Hippocampal formation (tissue), 2 donors: ENCODE measurements at regions not wholly inside any gene's neighbourhood (a gene's known extent, or its start where the extent isn't known, plus 50 kb on each side); places are given as distances from the start of the nearest gene placed in this dataset.
"Not testable (repeated sequence)": the region's sequence is repeated elsewhere in the genome, so short reads cannot be mapped to it uniquely, and the experiment has no call there.

ENCODE experiments used
- DNase-seq, 2 donors: peaks; one replicate each; lab custom pipeline; 2025; lab: John Stamatoyannopoulos, UW

DNA sequence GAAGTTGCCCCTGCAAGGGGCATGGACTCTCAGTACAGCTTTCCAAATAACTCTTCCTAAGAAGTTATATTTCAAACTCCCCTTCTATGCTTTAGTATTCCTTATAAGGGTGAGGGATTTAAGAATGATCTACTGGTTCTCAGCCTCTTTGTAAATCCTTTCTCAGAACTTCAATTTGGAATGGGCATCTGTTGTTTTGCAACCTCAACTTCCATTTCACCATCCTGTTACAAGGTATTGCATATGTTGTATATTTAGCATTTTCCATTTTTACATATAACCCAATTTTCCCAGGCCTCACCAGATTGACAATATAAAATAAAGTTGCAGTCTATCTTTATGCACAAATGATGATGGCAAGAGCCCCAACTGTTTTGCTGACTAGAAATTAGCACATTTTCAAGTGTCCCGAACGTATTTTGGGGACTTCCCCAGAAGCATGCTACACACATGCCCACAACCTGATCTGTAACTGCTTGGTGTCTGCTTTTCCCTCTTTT is 154.9 kb upstream of the CARMIL1 start:
- no peak for DNase-seq

DNA sequence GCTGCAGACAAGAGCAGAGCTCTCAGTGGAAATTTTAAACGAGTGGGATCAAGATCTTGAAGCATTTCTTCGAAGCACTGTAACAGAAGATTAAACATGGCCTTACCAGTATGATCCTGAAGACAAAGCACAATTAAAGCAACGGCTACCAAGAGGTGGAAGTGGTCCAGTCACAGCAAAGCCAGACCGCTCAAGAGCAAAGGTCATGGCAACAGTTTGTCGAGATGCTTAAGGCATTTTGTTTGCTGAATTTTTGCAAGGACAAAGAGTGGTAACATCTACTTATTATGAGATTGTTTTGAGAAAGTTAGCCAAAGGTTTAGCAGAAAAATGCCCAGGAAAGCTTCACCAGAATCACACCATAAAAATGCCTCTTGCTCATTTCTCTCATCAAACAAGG is 153.4 kb upstream of the CARMIL1 start:
- no peak for DNase-seq

DNA sequence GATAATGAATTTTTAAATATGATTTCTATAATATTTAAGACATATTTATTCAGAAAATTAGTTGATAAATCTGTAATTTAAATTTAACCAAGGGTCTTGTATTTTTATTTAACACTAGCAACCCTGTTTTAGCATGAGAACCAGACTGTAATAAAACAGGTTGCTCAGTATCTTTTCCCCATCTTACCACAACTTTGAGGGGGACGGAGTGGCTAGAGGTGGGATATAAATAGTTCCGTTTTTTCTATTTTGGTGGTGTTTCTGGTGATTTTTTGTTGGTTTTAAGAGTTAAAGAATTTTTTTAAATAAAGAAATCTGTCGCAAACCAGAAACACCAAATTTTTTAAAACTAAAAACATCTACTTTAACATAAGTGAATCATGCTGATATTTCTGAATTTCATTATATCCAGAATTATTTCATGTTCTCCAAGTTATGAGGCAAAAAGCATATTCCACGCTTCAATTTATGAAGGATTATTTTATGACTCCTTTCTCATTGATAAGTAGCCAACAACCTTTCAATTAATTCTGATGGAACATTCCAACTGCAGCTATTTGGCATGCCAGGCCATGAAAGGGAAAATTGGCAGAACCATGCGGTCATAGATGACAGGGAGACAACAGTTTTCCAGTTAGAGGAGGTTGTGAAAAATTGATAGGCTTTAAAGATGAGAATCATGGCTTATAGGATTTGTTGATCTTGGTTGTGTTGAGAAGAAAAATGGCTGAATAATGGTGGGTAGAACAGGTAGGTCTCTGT is 151.9 kb upstream of the CARMIL1 start:
- DNase-seq: no peak

DNA sequence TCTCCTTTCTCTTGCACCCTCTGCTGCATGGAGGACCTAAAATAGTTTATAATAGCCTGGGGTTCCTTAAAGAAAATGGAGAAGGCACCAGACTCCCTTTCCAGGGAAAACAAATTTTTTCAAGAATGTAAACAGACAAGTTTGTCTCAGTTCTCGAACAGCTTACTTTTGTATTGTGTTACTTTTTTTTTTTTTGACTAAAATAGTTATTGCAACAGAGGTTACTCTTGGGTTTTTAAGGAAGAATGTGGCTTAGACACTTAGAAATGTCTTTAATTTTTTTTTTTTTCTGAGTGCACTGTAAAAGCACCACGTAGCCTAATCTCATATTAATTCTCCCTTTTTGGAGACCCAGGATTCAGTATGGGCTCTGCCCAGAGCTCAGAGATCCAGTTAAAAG is 148.7 kb upstream of the CARMIL1 start:
- no peak for DNase-seq

DNA sequence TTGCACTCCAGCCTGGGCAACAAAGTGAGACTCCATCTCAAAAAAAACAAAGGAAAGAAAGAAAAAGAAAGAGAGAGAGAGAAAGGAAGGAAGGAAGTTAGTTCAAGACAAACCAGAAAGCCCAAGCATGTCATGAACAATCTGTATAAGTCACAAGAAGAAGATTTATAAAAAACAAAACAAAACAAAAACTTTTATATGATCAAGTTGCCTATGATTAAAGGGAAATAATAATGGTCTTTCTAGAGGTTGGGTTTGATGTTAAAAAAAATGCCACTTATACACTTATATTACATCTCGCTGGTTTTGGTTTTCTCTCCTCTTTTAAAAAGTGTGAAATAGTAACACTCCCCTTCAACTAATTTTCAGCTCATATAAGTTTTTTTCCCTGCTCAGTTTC is 146.2 kb upstream of the CARMIL1 start:
- no peak for DNase-seq

DNA sequence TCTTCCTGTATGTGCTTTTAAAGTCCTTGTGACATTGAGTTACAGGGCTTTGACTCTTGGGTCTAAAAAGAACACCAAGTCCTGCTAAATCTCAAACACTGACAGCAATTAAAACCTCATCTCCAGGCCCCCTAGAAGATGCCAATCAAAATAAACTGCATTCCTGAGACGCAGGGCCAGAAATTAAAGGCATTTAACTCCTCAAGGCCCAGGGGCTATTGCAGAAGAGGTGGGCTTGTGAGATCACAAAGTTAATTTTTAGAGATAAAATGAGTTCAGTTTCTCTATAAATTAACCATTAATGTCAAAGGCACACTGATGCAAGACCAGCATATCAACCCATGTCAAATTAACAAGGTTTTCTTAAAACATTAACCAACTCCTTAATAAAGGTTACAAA is 145.6 kb upstream of the CARMIL1 start:
- DNase-seq: no peak

DNA sequence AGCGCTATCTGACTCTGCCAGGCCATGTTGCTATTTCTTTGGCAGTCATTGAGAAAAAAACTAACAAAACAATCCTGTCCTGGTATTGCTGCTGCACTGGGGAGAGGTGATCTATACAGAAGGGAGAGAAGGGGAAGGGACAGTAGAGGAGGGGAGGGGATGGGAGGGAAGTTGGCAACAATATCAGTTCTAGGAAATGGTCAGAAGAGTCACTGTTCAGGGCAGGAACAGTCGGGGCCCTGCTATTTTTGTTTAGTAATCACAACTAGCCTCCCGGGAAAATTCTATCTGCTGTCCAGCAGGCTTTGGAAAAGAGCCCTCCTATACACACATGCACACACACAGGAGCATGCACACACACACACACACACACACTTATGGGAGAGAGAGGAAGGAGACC is 142.3 kb upstream of the CARMIL1 start:
- DNase-seq: no peak

DNA sequence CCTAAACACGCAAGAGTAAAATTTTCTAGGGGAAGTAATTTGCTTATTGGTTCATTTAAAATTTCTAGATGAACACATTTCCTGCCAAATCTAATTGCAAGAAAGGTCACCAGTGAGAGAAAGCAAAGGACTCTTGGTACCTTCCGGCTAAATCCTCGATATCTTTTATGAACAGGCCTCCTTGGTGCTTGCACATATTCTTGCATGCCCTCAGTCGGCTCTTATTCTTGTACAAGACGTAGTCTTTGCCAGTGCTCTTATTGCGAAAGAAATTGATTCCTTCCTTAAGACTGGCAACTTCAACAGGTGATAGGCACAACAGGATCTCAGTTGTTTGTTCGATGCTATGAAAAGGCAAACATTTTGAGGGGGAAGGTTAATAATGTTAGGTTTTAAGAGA is 141.7 kb upstream of the CARMIL1 start:
- no peak for DNase-seq

DNA sequence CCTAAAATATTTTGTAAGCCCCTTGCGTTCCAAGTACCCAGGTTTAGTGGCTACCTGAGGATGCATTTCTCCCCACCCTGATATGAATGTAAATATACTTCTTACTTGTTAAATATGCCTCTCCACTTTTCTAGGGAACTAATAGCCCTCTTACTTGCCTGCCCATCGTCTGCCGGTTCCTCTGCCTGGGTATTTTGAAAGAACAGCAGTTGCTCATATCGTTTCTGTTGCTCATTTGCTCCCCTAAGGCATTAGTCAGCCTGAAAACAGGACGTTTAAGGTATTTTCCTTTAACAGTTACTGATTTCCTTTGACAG is 141.3 kb upstream of the CARMIL1 start:
- DNase-seq: no peak

DNA sequence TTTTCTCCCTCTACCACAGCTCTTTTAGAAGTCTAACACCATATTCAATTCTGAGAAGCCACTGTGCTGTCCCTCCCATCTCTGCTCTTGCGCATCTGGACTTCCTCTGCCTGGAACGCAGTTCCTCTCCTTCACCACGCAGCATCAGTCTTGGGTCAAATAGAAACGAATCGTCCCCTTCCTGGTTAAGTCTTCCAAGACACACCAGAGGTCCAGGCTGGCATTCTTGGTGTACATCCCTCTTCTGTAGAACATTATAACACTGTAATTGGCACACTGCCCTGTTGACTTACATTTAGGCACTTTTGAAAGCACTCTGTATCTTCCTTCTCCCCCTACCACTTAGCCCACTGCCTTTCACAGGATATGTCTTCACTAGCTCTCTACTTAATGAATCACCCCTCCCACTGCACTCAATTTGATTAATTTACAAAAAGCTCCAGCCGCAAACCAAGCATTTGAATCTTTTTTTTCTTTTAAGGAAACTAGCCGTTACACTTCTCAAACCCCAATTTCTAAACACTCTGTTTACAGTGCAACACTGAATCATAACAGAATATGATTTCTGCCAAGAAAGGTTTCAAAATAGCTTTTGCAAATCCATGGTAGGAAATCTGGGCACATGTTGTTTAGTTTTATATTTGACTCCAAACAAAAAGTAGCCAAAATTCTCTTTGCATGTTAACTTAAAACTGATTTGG is 140.8 kb upstream of the CARMIL1 start:
- peak in 1 of 2 donors; percentile 62 for DNase-seq

DNA sequence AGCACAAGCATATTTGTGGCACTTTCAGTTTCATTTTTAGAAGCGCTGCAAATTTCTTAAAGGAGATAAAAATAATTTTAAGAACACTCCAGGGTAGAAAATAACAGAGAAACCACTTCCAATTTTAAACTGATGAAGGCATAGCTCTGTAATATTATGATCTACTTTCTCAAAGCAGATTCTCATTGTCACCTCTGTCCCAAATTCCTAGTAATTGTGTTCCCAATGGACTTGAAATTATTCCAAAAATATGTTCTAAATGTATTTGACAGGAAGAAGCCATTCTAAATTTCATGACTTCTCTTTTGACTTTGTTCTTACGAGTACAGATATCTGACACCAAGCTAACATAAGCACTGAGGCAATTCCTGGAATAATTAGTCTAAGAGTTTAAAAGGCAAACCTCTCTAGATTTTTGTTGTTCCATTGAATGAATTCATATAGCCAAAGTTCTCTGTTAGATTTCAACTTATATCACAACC is 140.2 kb upstream of the CARMIL1 start:
- no peak for DNase-seq

DNA sequence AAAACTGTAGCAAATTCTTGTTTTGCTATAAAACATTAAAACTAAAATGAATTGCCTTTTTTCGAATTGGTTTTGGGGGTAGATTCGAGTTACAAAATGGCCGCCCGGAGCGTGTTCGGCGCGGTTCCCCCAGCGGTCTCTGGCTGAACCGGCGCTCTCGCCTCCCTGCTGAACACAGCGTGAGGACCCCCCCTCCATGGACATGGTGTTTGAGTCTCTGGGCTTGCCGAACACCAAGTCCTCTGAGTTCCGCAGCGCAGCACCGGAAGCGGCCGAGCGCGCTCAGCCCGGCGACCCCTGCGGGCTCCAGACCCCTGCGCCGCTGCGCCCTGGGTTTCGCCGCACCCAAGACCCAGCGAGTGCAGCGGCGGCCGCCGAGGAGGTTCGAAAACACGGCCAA is 139.6 kb upstream of the CARMIL1 start:
- DNase-seq: not testable (repeated sequence)

DNA sequence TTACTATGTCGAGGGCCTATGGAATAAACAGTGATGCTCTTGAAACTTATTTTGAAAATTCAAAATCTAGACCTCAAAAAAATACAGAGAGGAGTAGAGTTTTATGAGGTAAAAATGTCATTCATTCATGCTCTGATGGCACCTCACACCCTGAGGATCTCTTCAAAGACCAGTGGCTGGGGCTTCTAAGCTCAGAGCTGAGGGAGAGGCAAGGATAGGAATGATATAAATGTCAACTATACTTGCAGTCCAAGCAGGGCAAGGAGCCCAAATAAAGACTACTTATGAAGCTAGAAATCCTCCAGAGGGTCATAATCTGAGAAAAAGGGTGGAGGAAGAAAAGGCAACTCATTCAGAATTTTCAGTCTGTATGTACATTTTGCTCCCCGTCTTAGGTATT is 136.7 kb upstream of the CARMIL1 start:
- DNase-seq: no peak

DNA sequence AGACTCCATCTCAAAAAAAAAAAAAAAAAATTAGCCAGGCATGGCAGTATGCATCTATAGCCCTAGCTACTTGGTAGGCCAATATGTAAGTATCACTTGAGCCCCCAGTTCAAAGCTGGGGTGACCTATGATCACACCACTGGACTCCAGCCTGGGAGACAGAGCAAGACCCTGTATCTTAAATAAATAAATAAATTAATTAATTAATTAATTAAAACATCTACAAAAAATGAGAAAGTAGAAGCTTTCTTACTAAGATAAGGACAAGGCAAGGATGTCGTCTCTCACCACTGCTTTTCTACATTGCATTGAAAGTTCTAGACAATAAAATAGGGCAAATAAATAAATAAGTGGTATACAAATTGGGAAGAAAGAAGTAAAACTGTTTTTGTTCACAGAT is 134.3 kb upstream of the CARMIL1 start:
- no peak for DNase-seq

DNA sequence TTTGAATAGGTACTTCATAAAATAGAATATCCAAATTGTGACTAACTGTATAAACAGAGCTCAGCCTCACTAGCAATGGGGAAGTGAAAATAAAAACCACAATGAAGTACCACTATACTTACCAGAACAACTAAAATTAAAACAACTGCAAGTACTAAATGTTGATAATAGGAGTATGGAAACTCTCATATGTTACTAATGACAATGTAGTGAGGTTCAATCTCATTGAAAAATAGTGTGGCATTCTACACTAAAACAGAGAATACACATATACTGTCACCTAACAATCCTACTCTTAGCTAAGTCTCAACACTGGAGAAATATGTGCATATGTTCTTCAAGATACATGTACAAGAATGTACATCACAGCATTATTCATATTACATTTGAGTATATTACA is 132.0 kb upstream of the CARMIL1 start:
- DNase-seq: no peak

DNA sequence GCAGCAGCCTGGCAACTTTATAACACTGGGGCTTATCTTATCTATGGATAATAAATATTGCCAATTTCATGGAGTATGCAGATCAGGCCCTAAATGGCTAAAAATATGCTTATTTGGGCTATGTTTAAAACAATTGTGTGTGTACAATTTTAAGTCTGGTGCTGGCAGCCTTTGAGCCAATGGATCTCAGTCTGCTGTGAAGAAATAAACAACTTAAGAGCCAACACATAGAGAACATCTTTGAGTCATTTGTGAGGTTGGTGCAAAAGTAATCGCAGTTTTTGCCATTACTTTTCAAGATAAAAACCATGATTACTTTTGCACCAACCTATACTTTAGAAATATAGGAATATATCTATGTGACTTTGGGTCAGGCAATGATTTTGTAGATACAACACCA is 129.1 kb upstream of the CARMIL1 start:
- no peak for DNase-seq

DNA sequence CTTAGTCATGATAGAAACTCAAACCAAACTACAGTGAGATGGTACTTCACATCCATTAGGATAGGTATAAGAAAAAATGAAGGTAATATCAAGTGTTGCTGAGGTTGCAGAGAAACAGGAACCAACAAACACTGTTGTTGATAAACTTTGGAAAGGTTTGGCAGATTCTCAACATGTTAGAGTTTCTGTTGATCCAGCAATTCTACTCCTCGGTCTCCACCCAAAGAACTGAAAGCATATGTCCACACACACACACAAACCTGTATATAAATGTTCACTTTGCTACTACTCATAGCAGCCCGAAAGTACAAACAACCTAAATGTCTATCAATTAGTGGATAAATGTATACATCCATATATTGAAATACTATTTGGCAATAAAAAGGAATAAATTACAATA is 128.3 kb upstream of the CARMIL1 start:
- no peak for DNase-seq

DNA sequence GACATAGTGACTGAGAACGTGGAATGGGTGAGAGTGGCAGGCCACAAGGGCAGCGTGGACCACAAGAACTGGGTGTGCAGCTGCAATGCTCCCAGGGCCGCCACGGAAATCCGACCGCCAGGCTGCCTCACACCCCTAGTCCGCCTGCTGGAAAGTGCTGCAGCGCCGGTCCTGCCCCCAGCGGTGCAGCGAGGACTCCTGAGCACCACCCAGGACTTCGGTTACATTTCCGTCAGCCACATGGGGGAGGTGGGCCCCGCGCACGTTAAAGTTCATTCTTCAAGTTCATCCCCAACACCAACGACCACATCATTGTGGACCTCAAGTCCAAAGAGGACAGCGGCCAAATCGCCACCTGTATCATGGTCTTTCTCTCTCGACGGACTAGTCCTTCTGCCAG is 126.1 kb upstream of the CARMIL1 start:
- DNase-seq: no peak

DNA sequence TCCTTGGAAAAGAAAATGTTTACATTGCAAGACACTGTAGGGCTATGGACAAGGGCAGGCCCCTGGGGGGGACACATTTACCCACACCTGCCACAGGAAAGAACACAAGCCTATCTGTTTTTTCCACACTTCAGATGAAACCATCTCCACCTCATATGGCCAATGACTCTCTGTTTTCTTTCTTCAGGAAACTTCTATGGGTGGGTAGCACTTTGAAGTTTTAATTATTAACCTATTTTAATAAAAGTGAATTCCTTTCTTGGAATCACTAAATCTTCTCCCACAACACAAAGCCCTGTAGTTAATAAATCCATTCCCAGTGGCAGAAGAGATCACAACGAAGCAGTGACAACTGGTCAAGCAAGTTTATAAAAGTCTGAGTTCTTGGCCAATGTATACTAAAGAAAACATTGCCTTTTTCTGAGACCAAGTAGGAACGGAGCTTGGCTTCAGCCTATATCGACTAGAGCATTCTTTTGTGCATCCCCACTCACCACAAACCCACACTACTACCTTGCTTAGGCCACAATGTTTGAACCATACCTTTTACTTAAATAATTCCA is 125.1 kb upstream of the CARMIL1 start:
- no peak for DNase-seq

DNA sequence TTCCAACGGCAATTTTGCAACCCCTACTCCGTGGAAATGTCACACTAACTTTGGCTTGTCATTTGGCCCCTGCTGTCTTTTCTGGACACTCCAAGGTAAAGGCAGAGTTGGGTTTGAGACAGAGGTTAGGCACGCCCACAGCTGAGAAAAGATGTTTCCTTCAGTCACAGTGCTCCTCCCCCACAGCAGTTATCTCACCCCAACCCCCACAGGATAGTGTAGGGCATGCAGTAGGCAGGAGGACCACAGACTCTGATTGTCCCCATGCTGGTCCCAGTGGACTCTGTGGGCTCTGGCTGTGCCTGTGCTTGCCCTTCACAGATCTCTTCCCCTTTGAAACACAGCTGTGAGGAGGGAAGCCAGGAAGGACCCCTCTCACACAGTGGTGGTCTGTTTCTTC is 124.0 kb upstream of the CARMIL1 start:
- DNase-seq: no peak

DNA sequence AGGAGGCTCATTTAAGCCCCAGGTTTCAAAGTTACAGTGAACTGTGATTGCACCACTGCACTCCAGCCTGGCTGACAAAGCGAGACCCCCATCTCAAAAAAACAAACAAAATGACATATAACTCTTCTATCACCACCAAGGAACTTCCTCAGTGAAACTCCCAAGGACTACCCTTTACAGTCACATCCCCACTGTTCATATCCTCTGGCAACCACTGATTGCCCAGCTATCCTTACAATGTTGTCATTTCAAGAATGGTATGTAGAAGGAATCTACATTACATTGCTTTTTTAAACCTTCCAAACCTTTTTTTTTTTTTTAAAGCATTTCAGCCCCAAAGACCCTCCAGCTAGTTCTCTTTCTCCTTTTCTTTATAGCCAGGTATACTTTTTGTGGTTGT is 123.1 kb upstream of the CARMIL1 start:
- DNase-seq: no peak

DNA sequence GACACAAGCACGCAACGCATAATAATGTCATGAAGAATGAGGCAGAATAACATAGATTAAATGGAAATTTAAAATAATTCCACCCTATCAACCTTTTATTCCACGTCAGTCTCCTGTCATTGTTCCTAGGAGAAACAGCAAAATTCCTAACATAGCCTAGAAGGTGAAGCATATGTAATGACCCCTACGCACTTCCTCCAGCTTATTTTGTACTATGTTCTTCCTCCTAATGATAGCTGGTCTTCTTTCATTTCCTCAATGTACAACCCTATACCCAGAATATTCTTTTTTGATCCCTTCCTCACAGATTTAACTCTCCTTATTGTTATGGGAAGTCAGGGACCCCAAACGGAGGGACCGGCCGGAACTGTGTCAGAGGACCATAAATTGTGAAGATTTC is 122.0 kb upstream of the CARMIL1 start:
- DNase-seq: no peak

DNA sequence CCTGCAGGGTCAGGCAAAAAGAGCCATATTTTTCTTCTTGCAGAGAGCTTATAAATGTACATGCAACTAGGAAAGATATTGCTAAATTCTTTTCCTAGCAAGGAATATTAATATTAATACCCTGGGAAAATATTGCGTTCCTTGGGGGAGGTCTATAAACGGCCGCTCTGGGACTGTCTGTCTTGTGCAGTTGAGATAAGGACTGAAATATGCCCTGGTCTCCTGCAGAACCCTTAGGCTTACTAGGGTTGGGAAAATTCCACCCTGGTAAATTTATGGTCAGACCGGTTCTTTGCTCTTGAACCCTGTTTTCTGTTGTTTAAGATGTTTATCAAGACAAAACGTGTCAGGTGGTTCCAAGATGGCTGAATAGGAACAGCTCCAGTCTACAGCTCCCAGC is 121.3 kb upstream of the CARMIL1 start:
- no peak for DNase-seq
